IMR-90 (cell line): ENCODE measurements at regions not wholly inside any gene's neighbourhood (a gene's known extent, or its start where the extent isn't known, plus 50 kb on each side); places are given as distances from the start of the nearest gene placed in this dataset.

Source experiments
- ATAC-seq: fragments of 200-7000 bp; cut with Tn5 transposase; 2 replicates; pipeline ENCODE4 v1.9.1; 2020; ENCODE audit warnings: low read depth, mild to moderate bottlenecking, moderate library complexity
- BruUV-seq: library from RNA; stranded (reverse); fragments of 400-500 nt; replicated peaks from 2 replicates; lab custom pipeline; 2021; lab: Mats Ljungman, UMichigan
- CTCF ChIA-PET: fragments of 300-600 bp; formaldehyde crosslinking; extraction: SDS; loops from one replicate; lab custom pipeline; 2021; ENCODE audit warnings: antibody characterized with exemption; lab: Yijun Ruan, JAX
- POLR2A ChIA-PET: fragments of 300-600 bp; sonication (Branson Sonifier 250); formaldehyde crosslinking; loops from one replicate; lab custom pipeline; 2022; ENCODE audit warnings: antibody characterized with exemption; ENCODE audit not compliant: unreplicated experiment; lab: Charles Lee
- DNase-seq: peaks from one replicate; pipeline ENCODE4 v3.0.0; 2013
- H2AFZ ChIP-seq: replicated peaks from 2 replicates; pipeline ENCODE3; 2013; ENCODE audit warnings: low read length, mild to moderate bottlenecking; ENCODE audit not compliant: poor library complexity
- H2AK5ac ChIP-seq: 2 replicates; pipeline ENCODE4 v1.6.1; 2013; ENCODE audit warnings: low read depth, low read length, inconsistent platforms
- H2AK9ac ChIP-seq: replicated peaks from 2 replicates; pipeline ENCODE3; 2013; ENCODE audit warnings: mild to moderate bottlenecking, low read depth, low read length, moderate library complexity; ENCODE audit not compliant: poor library complexity
- H2BK120ac ChIP-seq: 2 replicates; pipeline ENCODE4 v1.6.1; 2013; ENCODE audit warnings: low read depth, low read length, inconsistent platforms
- H2BK15ac ChIP-seq: 3 replicates; pipeline ENCODE4 v1.6.1; 2013; ENCODE audit warnings: low read depth, low read length, inconsistent platforms
- H2BK20ac ChIP-seq: 2 replicates; pipeline ENCODE4 v1.6.1; 2013; ENCODE audit warnings: low read depth, mild to moderate bottlenecking, inconsistent platforms, low read length, moderate library complexity
- H2BK5ac ChIP-seq: 2 replicates; pipeline ENCODE4 v1.6.1; 2013; ENCODE audit warnings: mild to moderate bottlenecking, low read depth, low read length, inconsistent platforms; ENCODE audit not compliant: poor library complexity, severe bottlenecking
- H3K14ac ChIP-seq: replicated peaks from 2 replicates; pipeline ENCODE4 v1.6.1; 2013; ENCODE audit warnings: low read depth, low read length, inconsistent platforms
- H3K18ac ChIP-seq: 2 replicates; pipeline ENCODE4 v1.6.1; 2013; ENCODE audit warnings: low read depth, low read length, control low read depth
- H3K23ac ChIP-seq: 2 replicates; pipeline ENCODE4 v1.6.1; 2013; ENCODE audit warnings: low read depth, low read length, inconsistent platforms
- H3K27ac ChIP-seq: 2 replicates; pipeline ENCODE4 v1.5.1; 2013; ENCODE audit warnings: mild to moderate bottlenecking, control low read depth, low read length; ENCODE audit not compliant: insufficient read depth
- H3K27me3 ChIP-seq: 2 replicates; pipeline ENCODE4 v1.6.1; 2013; ENCODE audit warnings: low read length; ENCODE audit not compliant: control insufficient read depth, insufficient read depth
- H3K36me3 ChIP-seq: 2 replicates; pipeline ENCODE4 v1.6.1; 2013; ENCODE audit warnings: low read length, mixed read lengths; ENCODE audit not compliant: control insufficient read depth, insufficient read depth
- H3K4ac ChIP-seq: 2 replicates; pipeline ENCODE4 v1.6.1; 2013; ENCODE audit warnings: low read depth, low read length, inconsistent platforms
- H3K4me1 ChIP-seq: 2 replicates; pipeline ENCODE4 v1.6.1; 2013; ENCODE audit warnings: low read length, mixed read lengths; ENCODE audit not compliant: control insufficient read depth, insufficient read depth
- H3K4me2 ChIP-seq: 2 replicates; pipeline ENCODE4 v1.6.1; 2013; ENCODE audit warnings: low read depth, mild to moderate bottlenecking, control low read depth, low read length, moderate library complexity
- H3K4me3 ChIP-seq: 2 replicates; pipeline ENCODE4 v1.5.1; 2013; ENCODE audit warnings: low read depth, mild to moderate bottlenecking, control low read depth, low read length, moderate library complexity; ENCODE audit not compliant: insufficient read depth
- H3K56ac ChIP-seq: 2 replicates; pipeline ENCODE4 v1.6.1; 2013; ENCODE audit warnings: low read length, inconsistent platforms; ENCODE audit not compliant: insufficient read depth; ENCODE audit errors: extremely low read depth
- H3K79me1 ChIP-seq, 2 experiments: 2 replicates each; pipeline ENCODE4 v1.6.1; 2013; ENCODE audit warnings: low read length in 2 of 2, inconsistent platforms in 1 of 2, low read depth in 1 of 2
- H3K9ac ChIP-seq: 2 replicates; pipeline ENCODE4 v1.6.1; 2013; ENCODE audit warnings: low read depth, low read length, control low read depth
- H3K9me1 ChIP-seq: 2 replicates; pipeline ENCODE4 v1.6.1; 2013; ENCODE audit warnings: low read length, inconsistent platforms; ENCODE audit not compliant: insufficient read depth
- H3K9me3 ChIP-seq: 2 replicates; pipeline ENCODE4 v1.6.1; 2013; ENCODE audit warnings: low read length; ENCODE audit not compliant: control insufficient read depth, insufficient read depth
- H4K20me1 ChIP-seq: 2 replicates; pipeline ENCODE4 v1.6.1; 2013; ENCODE audit warnings: low read length, inconsistent platforms; ENCODE audit not compliant: insufficient read depth
- H4K5ac ChIP-seq: 2 replicates; pipeline ENCODE4 v1.6.1; 2013; ENCODE audit warnings: mild to moderate bottlenecking, low read depth, low read length, control low read depth
- H4K8ac ChIP-seq, 2 experiments: 2 replicates each; pipeline ENCODE4 v1.6.1; 2013; ENCODE audit warnings: low read depth in 2 of 2, low read length in 2 of 2, control low read depth in 1 of 2, inconsistent platforms in 1 of 2
- H4K91ac ChIP-seq: 2 replicates; pipeline ENCODE4 v1.6.1; 2013; ENCODE audit warnings: low read depth, low read length, inconsistent platforms; ENCODE audit not compliant: insufficient read depth
- RCOR1 ChIP-seq: IDR thresholded peaks from 2 replicates; pipeline ENCODE4 v1.6.1; 2012; ENCODE audit warnings: mild to moderate bottlenecking, low read length, improper control_type of control experiment; ENCODE audit not compliant: insufficient replicate concordance
- WGBS, 2 experiments: methylation state at CpG; one replicate each; pipeline versions ENCODE4 v1.1.5 to v1.1.7; 2013; ENCODE audit warnings: missing lambda C conversion rate in 2 of 2; ENCODE audit not compliant: insufficient read length in 1 of 2; ENCODE audit errors: extremely low coverage in 2 of 2; 5-methylcytosine and 5-hydroxymethylcytosine counted together
- dilution Hi-C: fragments of 300-500 bp; cut with HindIII; formaldehyde crosslinking; loops from one replicate; pipeline ENCODE4 v1.14.3; 2018; ENCODE audit warnings: low sequenced_read_pairs; ENCODE audit not compliant: unreplicated experiment
- in situ Hi-C: fragments of 300-500 bp; cut with MboI; formaldehyde crosslinking; loops from 3 replicates; pipeline ENCODE4 v1.14.3; 2019; ENCODE audit warnings: low sequenced_read_pairs, inconsistent platforms, mixed read lengths
- intact Hi-C: fragments of 100-400 bp; cut with micrococcal nuclease; formaldehyde crosslinking; loops from 2 replicates; pipeline ENCODE4 v1.10.0; 2022

DNA sequence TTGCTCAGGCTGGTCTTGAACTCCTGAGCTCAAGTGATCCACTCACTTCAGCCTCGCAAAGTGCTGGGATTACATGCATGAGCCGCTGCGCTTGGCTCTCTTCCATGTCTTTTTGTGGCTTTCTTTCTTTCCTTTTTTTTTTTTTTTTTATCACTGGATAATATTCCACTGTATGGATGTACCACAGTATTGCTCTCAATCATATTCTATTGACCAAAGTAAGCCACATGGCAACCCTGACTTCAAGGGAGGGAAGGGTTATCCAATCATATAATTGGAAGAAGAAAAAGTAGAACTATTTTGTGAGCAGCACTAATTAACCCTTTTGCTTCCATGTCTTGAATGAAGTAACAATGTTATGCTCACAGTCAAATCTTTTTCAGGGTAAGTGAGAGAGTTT, 307.0 kb upstream of the RASGRP1 start:
- no peak overlapping the region for H3K4me2 ChIP-seq
- TF ChIP-seq RCOR1, result no peak
- H3K14ac ChIP-seq, result no peak overlapping the region
- WGBS, 2 experiments, result no CpG with 5 or more reads among the region's 3 CpGs
- no peak overlapping the region for H3K4me3 ChIP-seq
- intact Hi-C loops (no loop called here), in situ Hi-C loops (no loop called here), dilution Hi-C loops (no loop called here)
- H3K9me3 ChIP-seq, result no peaks in the 10 kb centered on the region
- CTCF ChIA-PET, result interaction anchor here (0.6 kb wide), 1 partner anchor 828 kb away, joined by 3 read pairs; no protein-coding TSS in a partner anchor
- no peak overlapping the region for H3K23ac ChIP-seq
- H3K18ac ChIP-seq, result no peak overlapping the region
- H3K79me1 ChIP-seq, result 0 out of 4 replicates have a peak, but pooled peaks cover 0 to 5% of the 10 kb centered on the region in 2 experiments
- no peaks in the 10 kb centered on the region for H4K20me1 ChIP-seq
- no peak overlapping the region for H4K5ac ChIP-seq
- no peak overlapping the region for H2AK9ac ChIP-seq
- no TSS peak for BruUV-seq
- no peak overlapping the region for H2AK5ac ChIP-seq
- H2BK120ac ChIP-seq, result no peak overlapping the region
- peaks cover 11% of the 10 kb centered on the region for H3K4me1 ChIP-seq
- no peak overlapping the region for H3K27ac ChIP-seq
- H3K56ac ChIP-seq, result no peak overlapping the region
- no peaks in the 10 kb centered on the region for H3K27me3 ChIP-seq
- no peak overlapping the region for H2BK5ac ChIP-seq
- peaks cover 16% of the 10 kb centered on the region for H3K9me1 ChIP-seq
- no peak overlapping the region for H2BK15ac ChIP-seq
- H2BK20ac ChIP-seq, result no peak overlapping the region
- ATAC-seq (no peak), DNase-seq (no peak)
- H3K9ac ChIP-seq, result no peak overlapping the region
- H4K91ac ChIP-seq, result no peak overlapping the region
- H2AFZ ChIP-seq, result no peak overlapping the region
- no peaks in the 10 kb centered on the region for H3K36me3 ChIP-seq
- H4K8ac ChIP-seq, result no peak overlapping the region
- H3K4ac ChIP-seq, result no peak overlapping the region
- POLR2A ChIA-PET, result no interaction called here
